ENCODE measurements at regions not wholly inside any gene's neighbourhood (a gene's known extent, or its start where the extent isn't known, plus 50 kb on each side); places are given as distances from the start of the nearest gene placed in this dataset.

GRCh38 chr2:35292199-35292598 lies 1063.4 kb upstream of the CRIM1 start:
- ATAC-seq = no peak
- no peak overlapping the region for H3K27ac Mint-ChIP-seq

DNA sequence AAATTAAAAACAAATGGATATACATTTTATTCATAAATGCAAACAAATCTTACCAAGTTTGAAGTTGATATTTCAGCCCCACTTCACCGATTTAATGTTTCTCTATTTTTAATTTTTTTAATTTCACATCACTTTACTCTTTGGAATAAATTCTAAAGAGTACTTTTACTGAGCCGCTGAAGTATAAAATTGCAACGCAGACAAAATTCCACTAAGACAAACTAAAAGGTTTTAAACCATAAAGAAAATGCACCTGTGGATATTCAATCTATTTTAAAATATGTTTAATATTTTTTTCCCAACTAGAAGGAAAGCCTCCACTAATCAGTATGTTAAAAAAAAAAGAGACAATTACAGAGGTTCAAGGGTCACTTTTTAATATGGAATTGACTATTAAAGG lies 1073.9 kb upstream of the CRIM1 start:
- ATAC-seq (no peak), DNase-seq (ENCODE audit: low spot score) (no peak)
- Mint-ChIP-seq H3K36me3 (no peaks in the 10 kb centered on the region), H3K4me3 (no peak overlapping the region), H3K27me3 (ENCODE audit: low read depth) (no peaks in the 10 kb centered on the region), H3K4me1 (no peaks in the 10 kb centered on the region), H3K9me3 (peaks cover 10% of the 10 kb centered on the region; the same call in 1 of the 2 replicates), H3K27ac (no peak overlapping the region)
- TF ChIP-seq ERG (CRISPR knock-in tag; IDR thresholded peaks at IDR 0.05) (no peak), ATF3 (CRISPR knock-in tag; conservative IDR thresholded peaks at IDR 0.05) (no peak), CBFB (CRISPR knock-in tag; IDR thresholded peaks at IDR 0.05; ENCODE audit: low read depth) (no peak), SMAD3 (CRISPR knock-in tag; IDR thresholded peaks at IDR 0.05; ENCODE audit: borderline replicate concordance) (no peak), HMGA2 (CRISPR knock-in tag; IDR thresholded peaks at IDR 0.05) (no peak), PRRX2 (CRISPR knock-in tag; IDR thresholded peaks at IDR 0.05) (no peak), ATF1 (CRISPR knock-in tag; IDR thresholded peaks at IDR 0.05) (no peak), JAZF1 (CRISPR knock-in tag; IDR thresholded peaks at IDR 0.05) (no peak), USF1 (CRISPR knock-in tag; IDR thresholded peaks at IDR 0.05) (no peak), MAX (CRISPR knock-in tag; IDR thresholded peaks at IDR 0.05) (no peak), ZBTB43 (CRISPR knock-in tag; IDR thresholded peaks at IDR 0.05) (no peak), ZSCAN18 (CRISPR knock-in tag; IDR thresholded peaks at IDR 0.05) (no peak), SP1 (CRISPR knock-in tag; conservative IDR thresholded peaks at IDR 0.05) (no peak)
- TF ChIP-seq, protein P1, sequence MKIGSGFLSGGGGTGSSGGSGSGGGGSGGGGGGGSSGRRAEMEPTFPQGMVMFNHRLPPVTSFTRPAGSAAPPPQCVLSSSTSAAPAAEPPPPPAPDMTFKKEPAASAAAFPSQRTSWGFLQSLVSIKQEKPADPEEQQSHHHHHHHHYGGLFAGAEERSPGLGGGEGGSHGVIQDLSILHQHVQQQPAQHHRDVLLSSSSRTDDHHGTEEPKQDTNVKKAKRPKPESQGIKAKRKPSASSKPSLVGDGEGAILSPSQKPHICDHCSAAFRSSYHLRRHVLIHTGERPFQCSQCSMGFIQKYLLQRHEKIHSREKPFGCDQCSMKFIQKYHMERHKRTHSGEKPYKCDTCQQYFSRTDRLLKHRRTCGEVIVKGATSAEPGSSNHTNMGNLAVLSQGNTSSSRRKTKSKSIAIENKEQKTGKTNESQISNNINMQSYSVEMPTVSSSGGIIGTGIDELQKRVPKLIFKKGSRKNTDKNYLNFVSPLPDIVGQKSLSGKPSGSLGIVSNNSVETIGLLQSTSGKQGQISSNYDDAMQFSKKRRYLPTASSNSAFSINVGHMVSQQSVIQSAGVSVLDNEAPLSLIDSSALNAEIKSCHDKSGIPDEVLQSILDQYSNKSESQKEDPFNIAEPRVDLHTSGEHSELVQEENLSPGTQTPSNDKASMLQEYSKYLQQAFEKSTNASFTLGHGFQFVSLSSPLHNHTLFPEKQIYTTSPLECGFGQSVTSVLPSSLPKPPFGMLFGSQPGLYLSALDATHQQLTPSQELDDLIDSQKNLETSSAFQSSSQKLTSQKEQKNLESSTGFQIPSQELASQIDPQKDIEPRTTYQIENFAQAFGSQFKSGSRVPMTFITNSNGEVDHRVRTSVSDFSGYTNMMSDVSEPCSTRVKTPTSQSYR (CRISPR knock-in tag; IDR thresholded peaks at IDR 0.05) = no peak
- TF ChIP-seq, protein P2, sequence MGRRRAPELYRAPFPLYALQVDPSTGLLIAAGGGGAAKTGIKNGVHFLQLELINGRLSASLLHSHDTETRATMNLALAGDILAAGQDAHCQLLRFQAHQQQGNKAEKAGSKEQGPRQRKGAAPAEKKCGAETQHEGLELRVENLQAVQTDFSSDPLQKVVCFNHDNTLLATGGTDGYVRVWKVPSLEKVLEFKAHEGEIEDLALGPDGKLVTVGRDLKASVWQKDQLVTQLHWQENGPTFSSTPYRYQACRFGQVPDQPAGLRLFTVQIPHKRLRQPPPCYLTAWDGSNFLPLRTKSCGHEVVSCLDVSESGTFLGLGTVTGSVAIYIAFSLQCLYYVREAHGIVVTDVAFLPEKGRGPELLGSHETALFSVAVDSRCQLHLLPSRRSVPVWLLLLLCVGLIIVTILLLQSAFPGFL (CRISPR knock-in tag; IDR thresholded peaks at IDR 0.05; ENCODE audit: borderline replicate concordance) = no peak
- POLR2A ChIA-PET = no interaction called here
- CTCF ChIA-PET = no interaction called here

More at GRCh38 chr2:35292199-35292598, 1063.4 kb upstream of the CRIM1 start:
- TF ChIP-seq ATF3 (CRISPR knock-in tag; conservative IDR thresholded peaks at IDR 0.05) (no peak), ETV6 (CRISPR knock-in tag; IDR thresholded peaks at IDR 0.05) (no peak), ZBTB21 (CRISPR knock-in tag; IDR thresholded peaks at IDR 0.05; ENCODE audit: borderline replicate concordance) (no peak), ZNF396 (CRISPR knock-in tag; IDR thresholded peaks at IDR 0.05; ENCODE audit: borderline replicate concordance) (no peak), ERG (CRISPR knock-in tag; IDR thresholded peaks at IDR 0.05) (no peak), TEAD4 (CRISPR knock-in tag; IDR thresholded peaks at IDR 0.05) (no peak)
- Mint-ChIP-seq H3K36me3 (no peaks in the 10 kb centered on the region), H3K4me1 (peaks cover 18% of the 10 kb centered on the region), H3K4me3 (no peak overlapping the region), H3K27me3 (ENCODE audit: low read depth) (no peaks in the 10 kb centered on the region; the same call in 1 of the 2 replicates), H3K9me3 (no peaks in the 10 kb centered on the region)
- CTCF ChIA-PET = no interaction called here
- POLR2A ChIA-PET = no interaction called here
- no peak for DNase-seq (ENCODE audit: low spot score)

Data from WTC11 (cell line).